Ovary (tissue), 7 donors: ENCODE measurements at regions not wholly inside any gene's neighbourhood (a gene's known extent, or its start where the extent isn't known, plus 50 kb on each side); places are given as distances from the start of the nearest gene placed in this dataset.

Experiments
- DNase-seq, 5 donors: peaks; one replicate each; pipeline ENCODE4 v3.0.0-alpha.2; 2019 to 2020
- H3K27ac ChIP-seq, 2 donors: fragments of 200-600 bp; one replicate each; pipeline versions ENCODE4 v1.5.1 to v1.8.0; 2019 to 2022
- H3K27me3 ChIP-seq: fragments of 200-600 bp; one replicate; pipeline ENCODE4 v1.8.0; 2022
- H3K36me3 ChIP-seq: fragments of 200-600 bp; sonication (generic); one replicate; pipeline ENCODE4 v1.5.1; 2019
- H3K4me1 ChIP-seq: one replicate; pipeline ENCODE4 v1.8.1; 2013; ENCODE audit warnings: mild to moderate bottlenecking, moderate library complexity; ENCODE audit not compliant: insufficient read depth
- H3K4me3 ChIP-seq: fragments of 200-600 bp; sonication (generic); one replicate; pipeline ENCODE4 v1.5.1; 2017
- H3K9me3 ChIP-seq, 2 donors: fragments of 200-600 bp in 1 of 2; sonication (generic) in 1 of 2; one replicate each; pipeline versions ENCODE4 v1.5.1 to v1.8.1; 2013 to 2019; ENCODE audit warnings: mild to moderate bottlenecking in 1 of 2, moderate library complexity in 1 of 2
- EP300 ChIP-seq: sonication (generic); formaldehyde crosslinking; IDR thresholded peaks from one replicate; pipeline ENCODE4 v1.6.1; 2017; ENCODE audit warnings: antibody characterized with exemption
- POLR2A ChIP-seq: fragments of 450-650 bp; IDR thresholded peaks from one replicate; pipeline ENCODE4 v1.6.1; 2017; ENCODE audit warnings: antibody characterized with exemption, mild to moderate bottlenecking, moderate library complexity
- WGBS, 3 donors: extraction: QIAGEN DNeasy Blood & Tissue Kit in 1 of 3; methylation state at CpG; one replicate each; pipeline versions ENCODE4 v1.1.5 to v1.1.7; 2013 to 2017; 5-methylcytosine and 5-hydroxymethylcytosine counted together
- intact Hi-C, 4 donors: fragments of 100-400 bp; cut with DNase I; formaldehyde crosslinking; loops; one replicate each; pipeline versions ENCODE4 v1.11.0 to v1.15.1; 2022 to 2023
- TF ChIP-seq, protein P1 (sequence below), 3 donors: fragments of 450-650 bp in 2 of 3; fragments of 200-600 bp in 1 of 3; IDR thresholded peaks; one replicate each; pipeline versions ENCODE4 v1.5.1 to v1.8.0; 2016 to 2022; ENCODE audit warnings: antibody characterized with exemption in 3 of 3, mild to moderate bottlenecking in 1 of 3
- donor health status: DM: no; HTN: no; CAD: no; lungs with moderate emphysema.
- donor health status: DM: no; HTN: no; CAD: no.
- donor health status: Bipolar disorder and iron deficiency.
- donor health status: DM: no; HTN: no; CAD: no.
- donor health status: DM: yes; HTN: yes; CAD: no.

DNA sequence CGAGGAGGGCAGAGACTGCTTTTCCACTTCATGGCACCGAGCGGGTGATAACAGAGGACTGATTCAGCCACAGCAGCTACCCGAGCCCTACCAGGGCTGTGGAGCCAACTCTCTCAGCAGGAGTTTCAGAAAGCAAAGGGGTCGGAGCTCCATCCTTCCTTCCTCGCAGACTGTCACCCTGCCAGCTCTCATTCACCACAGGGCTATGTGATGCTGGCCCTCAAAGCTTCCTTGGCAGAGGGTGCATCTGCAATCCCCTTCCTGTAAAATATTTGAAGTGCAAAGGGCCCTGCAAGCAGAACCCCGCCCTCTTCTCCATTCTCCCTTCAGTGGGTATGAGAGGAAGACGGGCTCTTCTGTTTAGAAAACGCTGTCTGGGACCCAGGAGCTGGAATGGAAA is 105.3 kb upstream of the LYZL2 start:
- Histone ChIP-seq H3K9me3 (no peaks in the 10 kb centered on the region), H3K27me3 (no peaks in the 10 kb centered on the region), H3K4me3 (no peak overlapping the region), H3K27ac (no peak overlapping the region), H3K36me3 (no peaks in the 10 kb centered on the region), H3K4me1 (no peaks in the 10 kb centered on the region)
- DNase-seq: no peak
- intact Hi-C loops: loop anchor here in 1 of 4 donors (5.0 kb wide), 1 partner anchor 1212 kb away; no protein-coding TSS in a partner anchor
- TF ChIP-seq EP300 (no peak), POLR2A (no peak)
- TF ChIP-seq, protein P1, sequence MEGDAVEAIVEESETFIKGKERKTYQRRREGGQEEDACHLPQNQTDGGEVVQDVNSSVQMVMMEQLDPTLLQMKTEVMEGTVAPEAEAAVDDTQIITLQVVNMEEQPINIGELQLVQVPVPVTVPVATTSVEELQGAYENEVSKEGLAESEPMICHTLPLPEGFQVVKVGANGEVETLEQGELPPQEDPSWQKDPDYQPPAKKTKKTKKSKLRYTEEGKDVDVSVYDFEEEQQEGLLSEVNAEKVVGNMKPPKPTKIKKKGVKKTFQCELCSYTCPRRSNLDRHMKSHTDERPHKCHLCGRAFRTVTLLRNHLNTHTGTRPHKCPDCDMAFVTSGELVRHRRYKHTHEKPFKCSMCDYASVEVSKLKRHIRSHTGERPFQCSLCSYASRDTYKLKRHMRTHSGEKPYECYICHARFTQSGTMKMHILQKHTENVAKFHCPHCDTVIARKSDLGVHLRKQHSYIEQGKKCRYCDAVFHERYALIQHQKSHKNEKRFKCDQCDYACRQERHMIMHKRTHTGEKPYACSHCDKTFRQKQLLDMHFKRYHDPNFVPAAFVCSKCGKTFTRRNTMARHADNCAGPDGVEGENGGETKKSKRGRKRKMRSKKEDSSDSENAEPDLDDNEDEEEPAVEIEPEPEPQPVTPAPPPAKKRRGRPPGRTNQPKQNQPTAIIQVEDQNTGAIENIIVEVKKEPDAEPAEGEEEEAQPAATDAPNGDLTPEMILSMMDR (IDR thresholded peaks at IDR 0.05): no peak
- WGBS, 3 donors: 78 to 83% (median 79%) methylated on average over 9 of the region's 9 CpGs

DNA sequence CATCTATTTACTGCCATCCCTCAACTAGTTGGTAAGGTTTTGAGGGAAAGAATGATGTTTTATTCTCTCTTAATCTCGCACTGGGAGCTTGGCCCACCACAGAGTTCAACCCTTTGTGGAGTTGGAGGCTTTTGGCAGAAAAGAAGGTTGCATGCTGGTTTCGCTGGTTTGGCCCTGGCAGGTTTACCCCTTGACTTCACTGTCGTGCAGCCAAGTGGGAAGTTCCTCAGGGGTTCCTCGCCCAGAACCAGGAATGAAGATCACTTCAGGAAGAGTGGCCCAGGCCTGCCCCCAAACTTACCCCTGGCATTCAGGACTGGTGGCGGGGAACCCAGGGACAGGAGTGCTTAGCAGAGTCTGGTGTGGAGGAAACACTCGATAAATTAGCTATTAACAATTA is 103.1 kb upstream of the LYZL2 start:
- H3K27ac ChIP-seq: no peak overlapping the region
- no peaks in the 10 kb centered on the region for H3K27me3 ChIP-seq
- no peak for TF ChIP-seq POLR2A
- no peak for TF ChIP-seq EP300
- TF ChIP-seq, protein P1 (IDR thresholded peaks at IDR 0.05): no peak
- H3K4me1 ChIP-seq: no peaks in the 10 kb centered on the region
- no peak for DNase-seq
- no peak overlapping the region for H3K4me3 ChIP-seq
- H3K9me3 ChIP-seq: no peaks in the 10 kb centered on the region
- no peaks in the 10 kb centered on the region for H3K36me3 ChIP-seq
- 95 to 99% (median 99%) methylated on average over 6 of the region's 6 CpGs for WGBS, 3 donors
- intact Hi-C loops: no loop called here

DNA sequence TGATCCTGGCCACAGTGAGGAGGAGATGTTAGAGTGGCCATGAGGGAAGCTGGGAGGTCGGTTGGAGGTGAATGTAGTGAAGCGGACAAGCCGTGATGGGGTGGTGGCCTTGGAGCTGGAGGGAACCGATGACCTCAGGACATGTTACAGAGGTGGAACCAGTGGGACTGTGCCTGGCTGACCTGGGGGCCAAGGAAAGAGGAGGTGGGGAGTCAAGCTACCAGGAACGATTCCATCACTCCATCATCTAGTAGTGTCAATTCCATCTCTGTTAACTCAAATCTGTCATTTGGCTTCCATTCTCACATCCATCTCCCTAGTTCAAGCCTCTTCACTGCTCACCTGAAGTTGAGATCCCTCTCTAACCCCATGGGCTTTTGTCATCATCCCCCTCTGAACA is 102.4 kb upstream of the LYZL2 start:
- Histone ChIP-seq H3K36me3 (no peaks in the 10 kb centered on the region), H3K4me3 (no peak overlapping the region), H3K4me1 (no peaks in the 10 kb centered on the region), H3K27ac (no peak overlapping the region), H3K9me3 (no peaks in the 10 kb centered on the region), H3K27me3 (no peaks in the 10 kb centered on the region)
- intact Hi-C loops: no loop called here
- TF ChIP-seq EP300: no peak
- TF ChIP-seq, protein P1 (IDR thresholded peaks at IDR 0.05): no peak
- no peak for TF ChIP-seq POLR2A
- DNase-seq: no peak
- 88 to 98% (median 93%) methylated on average over 5 of the region's 5 CpGs for WGBS, 3 donors

DNA sequence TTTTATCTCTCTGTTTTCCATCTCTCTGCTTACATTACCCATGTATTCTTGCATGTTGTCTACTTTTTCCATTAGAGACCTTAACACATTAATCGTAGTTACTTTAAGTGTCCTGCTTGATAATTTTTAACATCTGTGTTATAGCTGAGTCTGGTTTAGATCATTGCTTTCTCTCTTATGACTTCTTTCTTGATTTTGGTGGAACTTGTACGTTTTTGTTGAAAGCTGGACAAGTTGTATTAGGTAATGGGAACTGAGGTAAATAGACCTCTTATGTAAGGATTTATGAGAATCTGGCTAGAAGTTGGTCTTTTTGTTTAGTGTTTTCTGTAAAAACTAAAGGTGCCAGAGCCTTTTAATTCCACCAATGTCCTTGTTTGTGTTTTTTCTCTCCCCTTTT is 100.8 kb upstream of the LYZL2 start:
- no peaks in the 10 kb centered on the region for H3K9me3 ChIP-seq
- no peak for DNase-seq
- H3K36me3 ChIP-seq: no peaks in the 10 kb centered on the region
- H3K4me1 ChIP-seq: no peaks in the 10 kb centered on the region
- H3K27me3 ChIP-seq: no peaks in the 10 kb centered on the region
- H3K27ac ChIP-seq: no peak overlapping the region
- intact Hi-C loops: no loop called here
- no peak overlapping the region for H3K4me3 ChIP-seq
- WGBS, 3 donors: 64 to 81% (median 72%) methylated on average over 2 of the region's 2 CpGs
- TF ChIP-seq, protein P1 (IDR thresholded peaks at IDR 0.05): no peak

DNA sequence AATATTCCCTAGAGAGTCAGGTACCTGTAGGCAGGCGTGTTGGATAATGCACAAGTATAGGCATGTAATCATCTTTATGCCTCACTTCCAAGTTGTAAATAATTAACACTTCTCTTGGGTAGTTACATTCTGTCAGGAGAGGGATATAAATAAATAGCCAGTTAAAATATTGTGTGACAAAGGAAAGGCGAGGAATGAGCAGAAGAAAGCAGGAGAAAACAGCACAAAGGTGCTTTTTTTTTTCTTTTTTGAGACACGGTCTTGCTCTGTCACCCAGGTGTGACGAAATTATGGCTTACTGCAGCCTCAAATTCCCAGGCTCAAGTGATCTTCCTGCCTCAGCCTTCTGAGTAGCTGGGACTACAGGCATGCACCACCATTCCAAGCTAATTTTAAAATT is 99.2 kb upstream of the LYZL2 start:
- H3K36me3 ChIP-seq: no peaks in the 10 kb centered on the region
- WGBS, 3 donors: 93 to 94% (median 93%) methylated on average over 4 of the region's 4 CpGs
- no peak overlapping the region for H3K27ac ChIP-seq
- H3K4me1 ChIP-seq: no peaks in the 10 kb centered on the region
- TF ChIP-seq, protein P1 (IDR thresholded peaks at IDR 0.05): no peak
- TF ChIP-seq EP300 (no peak), POLR2A (no peak)
- intact Hi-C loops: no loop called here
- H3K9me3 ChIP-seq: no peaks in the 10 kb centered on the region
- no peak for DNase-seq
- no peaks in the 10 kb centered on the region for H3K27me3 ChIP-seq
- no peak overlapping the region for H3K4me3 ChIP-seq
